Activated T-cell treated with anti-CD3 and anti-CD28 coated beads, Interleukin-2, amount 50 U/mL, for 72 hours (primary cell): ENCODE measurements at regions not wholly inside any gene's neighbourhood (a gene's known extent, or its start where the extent isn't known, plus 50 kb on each side); places are given as distances from the start of the nearest gene placed in this dataset.

Experiments
- ATAC-seq, 2 donors: fragments of 150-1000 bp; cut with Tn5 transposase; replicated peaks in 1 of 2; 2 replicates each; pipeline ENCODE4 v1.10.0; 2021; ENCODE audit warnings: moderate library complexity in 2 of 2, mild to moderate bottlenecking in 1 of 2
- DNase-seq, 2 donors: peaks; one replicate each; pipeline ENCODE4 v3.0.0; 2021 to 2022; ENCODE audit warnings: mixed read lengths in 1 of 2
- H3K27ac Mint-ChIP-seq: one replicate; pipeline ENCODE4 v1.8.0; 2022; ENCODE audit warnings: mild to moderate bottlenecking, moderate library complexity, mixed read lengths
- H3K27me3 Mint-ChIP-seq: one replicate; pipeline ENCODE4 v1.8.0; 2022; ENCODE audit warnings: low read depth, mixed read lengths
- H3K36me3 Mint-ChIP-seq, 2 donors: one replicate each; pipeline ENCODE4 v1.8.0; 2022; ENCODE audit warnings: mixed read lengths in 2 of 2, mild to moderate bottlenecking in 1 of 2; ENCODE audit not compliant: insufficient read depth in 2 of 2
- H3K4me1 Mint-ChIP-seq: one replicate; pipeline ENCODE4 v1.8.0; 2022; ENCODE audit warnings: low read depth, mixed read lengths
- H3K4me3 Mint-ChIP-seq, 2 donors: one replicate each; pipeline ENCODE4 v1.8.0; 2022; ENCODE audit warnings: mild to moderate bottlenecking in 2 of 2, mixed read lengths in 2 of 2, moderate library complexity in 2 of 2
- H3K9me3 Mint-ChIP-seq, 2 donors: one replicate each; pipeline ENCODE4 v1.8.0; 2022; ENCODE audit warnings: mixed read lengths in 2 of 2

- ATAC-seq (no peak), DNase-seq (no peak)
- H3K27me3 Mint-ChIP-seq, result peaks cover 23% of the 10 kb centered on the region
- H3K4me1 Mint-ChIP-seq, result peaks cover 2% of the 10 kb centered on the region
- H3K36me3 Mint-ChIP-seq, result peaks cover 0 to 2% of the 10 kb centered on the region in 2 donors
- peaks cover 0 to 4% of the 10 kb centered on the region in 2 donors for H3K9me3 Mint-ChIP-seq
- H3K4me3 Mint-ChIP-seq, result no peak overlapping the region
- no peak overlapping the region for H3K27ac Mint-ChIP-seq
Measured at GRCh38 chrX:39361736-39362135, 560.5 kb downstream of the MID1IP1 start.

- no peak overlapping the region for H3K27ac Mint-ChIP-seq
- H3K4me3 Mint-ChIP-seq, result no peak overlapping the region
- H3K9me3 Mint-ChIP-seq, result peaks cover 0 to 6% of the 10 kb centered on the region in 2 donors
- peaks cover 2 to 3% of the 10 kb centered on the region in 2 donors for H3K36me3 Mint-ChIP-seq
- H3K27me3 Mint-ChIP-seq, result peaks cover 26% of the 10 kb centered on the region
- no peak for ATAC-seq
- H3K4me1 Mint-ChIP-seq, result no peaks in the 10 kb centered on the region
- no peak for DNase-seq
Measured at GRCh38 chrX:39367416-39367815, 566.2 kb downstream of the MID1IP1 start.

- no peak overlapping the region for H3K27ac Mint-ChIP-seq
- H3K36me3 Mint-ChIP-seq, result peaks cover 0 to 3% of the 10 kb centered on the region in 2 donors
- peaks cover 0 to 6% of the 10 kb centered on the region in 2 donors for H3K9me3 Mint-ChIP-seq
- ATAC-seq (no peak), DNase-seq (no peak)
- H3K4me3 Mint-ChIP-seq, result no peak overlapping the region
- H3K4me1 Mint-ChIP-seq, result peaks cover 5% of the 10 kb centered on the region
- H3K27me3 Mint-ChIP-seq, result peaks cover 9% of the 10 kb centered on the region
Measured at GRCh38 chrX:39372115-39372514, 570.9 kb downstream of the MID1IP1 start.

- ATAC-seq, result no peak
- Mint-ChIP-seq H3K9me3 (peaks cover 2 to 3% of the 10 kb centered on the region in 2 donors), H3K27me3 (peaks cover 18% of the 10 kb centered on the region), H3K27ac (no peak overlapping the region), H3K36me3 (peaks cover 0 to 3% of the 10 kb centered on the region in 2 donors), H3K4me3 (no peak overlapping the region), H3K4me1 (peaks cover 5% of the 10 kb centered on the region)
- no peak for DNase-seq
Measured at GRCh38 chrX:39377157-39377556, 575.9 kb downstream of the MID1IP1 start.

- DNase-seq (no peak), ATAC-seq (no peak)
- no peak overlapping the region for H3K27ac Mint-ChIP-seq
- peaks cover under 1 to 3% of the 10 kb centered on the region in 2 donors for H3K9me3 Mint-ChIP-seq
- H3K27me3 Mint-ChIP-seq, result peaks cover 13% of the 10 kb centered on the region
- H3K4me1 Mint-ChIP-seq, result peaks cover 5% of the 10 kb centered on the region
- H3K36me3 Mint-ChIP-seq, result peaks cover 0 to 3% of the 10 kb centered on the region in 2 donors
- no peak overlapping the region for H3K4me3 Mint-ChIP-seq
Measured at GRCh38 chrX:39377773-39378172, 576.5 kb downstream of the MID1IP1 start.

DNA sequence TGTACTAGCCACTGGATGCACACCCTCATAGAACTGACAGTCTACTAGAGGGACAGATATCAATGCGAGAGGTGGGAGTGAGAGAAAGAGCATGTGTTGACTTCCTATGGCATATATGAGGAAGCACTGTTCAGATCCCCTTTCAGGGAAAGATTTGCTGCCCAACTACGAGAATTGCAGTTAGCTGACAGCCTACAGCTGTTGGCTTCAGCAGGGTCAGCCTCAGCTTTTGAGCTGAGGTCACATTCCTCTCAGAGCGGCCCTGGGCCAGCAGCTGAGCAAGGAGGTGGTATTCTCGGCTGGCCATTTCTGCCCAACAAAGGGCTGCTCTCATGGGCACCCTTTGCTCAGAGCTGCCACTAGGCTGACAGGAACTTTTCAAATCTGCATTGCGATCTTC is 580.2 kb downstream of the MID1IP1 start:
- DNase-seq, result no peak
- Mint-ChIP-seq H3K4me1 (no peaks in the 10 kb centered on the region), H3K27me3 (peaks cover 16% of the 10 kb centered on the region), H3K9me3 (peaks cover 0 to 3% of the 10 kb centered on the region in 2 donors), H3K27ac (no peak overlapping the region), H3K36me3 (peaks cover 0 to 3% of the 10 kb centered on the region in 2 donors), H3K4me3 (no peak overlapping the region)
- no peak for ATAC-seq

- DNase-seq (no peak), ATAC-seq (no peak)
- no peaks in the 10 kb centered on the region for H3K4me1 Mint-ChIP-seq
- no peaks in the 10 kb centered on the region for H3K9me3 Mint-ChIP-seq
- H3K27ac Mint-ChIP-seq, result no peak overlapping the region
- no peak overlapping the region for H3K4me3 Mint-ChIP-seq
- H3K27me3 Mint-ChIP-seq, result peaks cover 16% of the 10 kb centered on the region
- no peaks in the 10 kb centered on the region for H3K36me3 Mint-ChIP-seq
Measured at GRCh38 chrX:39384996-39385395, 583.7 kb downstream of the MID1IP1 start.

DNA sequence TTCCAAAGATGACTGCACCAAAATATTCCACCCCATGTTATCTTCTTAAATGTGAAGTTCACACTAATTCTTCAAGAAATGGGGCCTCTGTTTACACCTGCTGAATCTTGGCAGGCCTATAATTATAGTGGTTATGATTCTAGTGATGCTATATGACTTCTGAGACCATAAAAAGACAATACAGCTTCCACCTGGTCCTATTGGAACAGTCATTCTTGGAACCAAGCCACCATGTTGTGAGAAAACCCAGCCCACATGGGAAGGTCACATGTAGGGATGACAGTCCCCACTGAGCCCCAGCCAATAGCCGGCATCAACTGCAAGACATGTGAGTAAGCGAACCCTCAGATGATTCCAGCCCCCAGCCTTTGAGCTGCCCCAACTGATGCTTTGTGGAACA is 587.5 kb downstream of the MID1IP1 start:
- peaks cover 10% of the 10 kb centered on the region for H3K4me1 Mint-ChIP-seq
- H3K27me3 Mint-ChIP-seq, result peaks cover 8% of the 10 kb centered on the region
- H3K4me3 Mint-ChIP-seq, result no peak overlapping the region
- DNase-seq (no peak), ATAC-seq (no peak)
- H3K9me3 Mint-ChIP-seq, result no peaks in the 10 kb centered on the region
- H3K36me3 Mint-ChIP-seq, result no peaks in the 10 kb centered on the region
- no peak overlapping the region for H3K27ac Mint-ChIP-seq

- H3K27me3 Mint-ChIP-seq, result peaks cover 22% of the 10 kb centered on the region
- no peak for ATAC-seq
Measured at GRCh38 chrX:39396358-39396995, 595.2 kb downstream of the MID1IP1 start.

DNA sequence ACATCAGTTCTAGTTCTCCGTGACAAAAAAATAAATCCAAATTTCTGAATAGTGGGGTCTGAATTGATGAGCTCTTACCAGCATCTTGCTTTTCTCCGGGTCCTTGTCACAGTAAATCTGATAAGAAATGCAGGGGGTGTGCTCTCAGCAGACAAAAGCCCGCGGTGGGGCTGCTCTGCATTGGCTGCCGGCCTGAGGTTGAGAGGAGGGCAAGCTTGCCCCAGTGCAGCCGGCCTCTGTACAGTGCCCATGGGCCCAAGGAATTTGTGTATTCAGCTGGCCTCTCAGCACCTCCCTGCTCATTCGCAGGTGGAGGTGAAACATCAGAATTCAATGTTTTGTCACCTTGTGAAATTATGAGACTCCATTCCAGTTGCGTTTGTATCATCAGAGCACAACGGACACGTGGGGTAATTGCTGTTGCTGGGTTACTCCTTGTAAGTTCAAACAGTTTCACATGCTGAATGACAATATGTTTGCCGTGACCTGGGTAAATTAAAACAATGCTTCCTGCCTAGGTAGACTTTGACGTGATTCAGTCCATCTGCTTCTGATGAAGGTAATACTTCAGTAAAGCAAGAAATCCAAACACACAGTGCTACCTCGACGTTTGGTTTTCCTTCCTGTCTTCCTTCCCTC is 596.4 kb downstream of the MID1IP1 start:
- no peak for ATAC-seq
- peaks cover 0 to 4% of the 10 kb centered on the region in 2 donors for H3K36me3 Mint-ChIP-seq
- H3K27me3 Mint-ChIP-seq, result peaks cover 21% of the 10 kb centered on the region
- DNase-seq, result no peak
- peaks cover 0 to 3% of the 10 kb centered on the region in 2 donors for H3K9me3 Mint-ChIP-seq
- H3K27ac Mint-ChIP-seq, result no peak overlapping the region
- H3K4me3 Mint-ChIP-seq, result no peak overlapping the region
- H3K4me1 Mint-ChIP-seq, result peaks cover 30% of the 10 kb centered on the region

More at GRCh38 chrX:39396358-39396995, 595.2 kb downstream of the MID1IP1 start:
- H3K4me3 Mint-ChIP-seq, result no peak overlapping the region
- H3K36me3 Mint-ChIP-seq, result peaks cover 0 to 4% of the 10 kb centered on the region in 2 donors
- H3K4me1 Mint-ChIP-seq, result peaks cover 20% of the 10 kb centered on the region
- no peak for DNase-seq
- peaks cover 0 to 3% of the 10 kb centered on the region in 2 donors for H3K9me3 Mint-ChIP-seq
- no peak overlapping the region for H3K27ac Mint-ChIP-seq

DNA sequence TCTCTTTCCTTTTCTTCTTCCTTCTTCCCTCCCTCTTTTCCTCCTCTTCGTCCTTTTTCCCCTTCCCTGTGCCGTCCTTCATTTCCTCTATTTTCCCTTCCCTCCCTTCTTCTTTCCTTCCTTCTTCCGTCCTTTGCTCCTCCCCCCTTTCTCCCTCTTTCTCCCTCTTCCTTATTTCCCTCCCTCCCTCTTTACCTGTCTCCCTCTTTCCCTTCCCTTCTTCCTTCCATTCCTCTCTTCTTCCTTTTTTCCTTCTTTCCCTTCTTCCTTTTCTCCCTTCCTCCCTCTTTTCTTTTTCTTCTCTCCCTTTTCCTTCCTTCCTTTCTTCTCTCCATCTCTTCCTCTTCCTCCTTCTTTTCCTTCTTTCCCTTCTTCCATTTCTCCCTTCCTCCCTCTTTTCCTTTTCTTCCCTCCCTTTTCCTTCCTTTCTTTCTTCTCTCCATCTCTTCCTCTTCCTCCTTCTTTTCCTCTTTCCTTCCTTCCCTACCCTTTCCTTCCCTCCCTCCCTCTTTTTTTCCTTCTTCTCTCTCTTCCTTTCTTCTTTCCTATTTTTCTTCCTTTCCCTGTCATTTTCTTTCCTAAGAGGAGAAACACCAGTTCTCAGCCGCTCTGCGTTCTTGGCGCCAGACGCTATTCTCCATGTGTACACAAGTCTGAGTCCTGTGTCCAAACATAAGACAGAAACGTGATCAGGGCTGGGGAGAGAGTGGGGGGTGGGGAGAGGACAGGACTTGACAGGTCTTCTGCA is 597.1 kb downstream of the MID1IP1 start:
- Mint-ChIP-seq H3K4me1 (peaks cover 26% of the 10 kb centered on the region), H3K27me3 (peaks cover 14% of the 10 kb centered on the region), H3K4me3 (no peak overlapping the region), H3K27ac (no peak overlapping the region), H3K36me3 (peaks cover 0 to 4% of the 10 kb centered on the region in 2 donors), H3K9me3 (peaks cover 0 to 3% of the 10 kb centered on the region in 2 donors)
- DNase-seq (no peak), ATAC-seq (no peak)

DNA sequence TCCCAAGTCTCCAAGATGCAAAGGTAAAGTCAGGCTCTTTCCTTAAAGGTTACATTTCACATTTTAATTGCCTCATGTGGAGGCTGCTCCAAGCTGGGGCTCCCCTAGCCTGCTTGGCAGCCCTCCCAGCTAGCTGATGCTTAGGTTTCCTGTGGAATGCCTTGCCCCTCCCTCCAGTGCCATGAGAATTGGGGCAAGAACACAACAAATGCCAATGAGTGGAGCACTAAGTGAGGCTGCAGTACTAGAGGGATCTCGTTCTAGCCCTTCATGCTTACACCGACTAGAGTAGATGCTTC is 597.7 kb downstream of the MID1IP1 start:
- Mint-ChIP-seq H3K36me3 (peaks cover 0 to 4% of the 10 kb centered on the region in 2 donors), H3K4me3 (no peak overlapping the region), H3K4me1 (peaks cover 25% of the 10 kb centered on the region), H3K9me3 (peaks cover 0 to 3% of the 10 kb centered on the region in 2 donors), H3K27ac (no peak overlapping the region), H3K27me3 (peaks cover 14% of the 10 kb centered on the region)
- ATAC-seq (no peak), DNase-seq (no peak)

DNA sequence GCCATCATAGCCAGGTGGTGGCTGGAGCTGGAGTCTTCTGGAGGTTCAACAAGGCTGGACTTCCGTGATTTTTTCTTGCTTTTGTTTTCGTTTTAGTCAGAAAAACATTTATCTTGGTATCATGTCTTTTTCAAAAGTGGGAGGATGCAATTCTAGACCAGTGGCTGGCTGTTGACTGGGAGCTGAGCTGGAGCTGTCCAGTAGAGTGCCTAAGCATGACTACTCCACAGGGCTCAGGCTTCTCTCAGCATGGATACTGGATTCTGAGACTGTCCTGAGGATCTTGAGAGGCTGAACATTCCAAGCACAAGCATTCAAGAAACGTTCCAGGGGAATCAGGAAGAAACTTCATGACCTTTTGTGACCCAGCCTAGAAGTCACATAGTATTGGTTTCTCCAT is 598.1 kb downstream of the MID1IP1 start:
- ATAC-seq (no peak), DNase-seq (no peak)
- Mint-ChIP-seq H3K4me1 (peaks cover 25% of the 10 kb centered on the region), H3K9me3 (peaks cover 0 to 3% of the 10 kb centered on the region in 2 donors), H3K4me3 (no peak overlapping the region), H3K27ac (no peak overlapping the region), H3K27me3 (peaks cover 14% of the 10 kb centered on the region), H3K36me3 (peaks cover 0 to 4% of the 10 kb centered on the region in 2 donors)
